IMR-90 (cell line): ENCODE measurements at regions not wholly inside any gene's neighbourhood (a gene's known extent, or its start where the extent isn't known, plus 50 kb on each side); places are given as distances from the start of the nearest gene placed in this dataset.

Experiments
- ATAC-seq: fragments of 200-7000 bp; cut with Tn5 transposase; 2 replicates; pipeline ENCODE4 v1.9.1; 2020; ENCODE audit warnings: low read depth, mild to moderate bottlenecking, moderate library complexity
- BruUV-seq: library from RNA; stranded (reverse); fragments of 400-500 nt; replicated peaks from 2 replicates; lab custom pipeline; 2021; lab: Mats Ljungman, UMichigan
- CTCF ChIA-PET: fragments of 300-600 bp; formaldehyde crosslinking; extraction: SDS; loops from one replicate; lab custom pipeline; 2021; ENCODE audit warnings: antibody characterized with exemption; lab: Yijun Ruan, JAX
- POLR2A ChIA-PET: fragments of 300-600 bp; sonication (Branson Sonifier 250); formaldehyde crosslinking; loops from one replicate; lab custom pipeline; 2022; ENCODE audit warnings: antibody characterized with exemption; ENCODE audit not compliant: unreplicated experiment; lab: Charles Lee
- DNase-seq: peaks from one replicate; pipeline ENCODE4 v3.0.0; 2013
- H2AFZ ChIP-seq: replicated peaks from 2 replicates; pipeline ENCODE3; 2013; ENCODE audit warnings: low read length, mild to moderate bottlenecking; ENCODE audit not compliant: poor library complexity
- H2AK5ac ChIP-seq: 2 replicates; pipeline ENCODE4 v1.6.1; 2013; ENCODE audit warnings: low read depth, low read length, inconsistent platforms
- H2AK9ac ChIP-seq: replicated peaks from 2 replicates; pipeline ENCODE3; 2013; ENCODE audit warnings: mild to moderate bottlenecking, low read depth, low read length, moderate library complexity; ENCODE audit not compliant: poor library complexity
- H2BK120ac ChIP-seq: 2 replicates; pipeline ENCODE4 v1.6.1; 2013; ENCODE audit warnings: low read depth, low read length, inconsistent platforms
- H2BK15ac ChIP-seq: 3 replicates; pipeline ENCODE4 v1.6.1; 2013; ENCODE audit warnings: low read depth, low read length, inconsistent platforms
- H2BK20ac ChIP-seq: 2 replicates; pipeline ENCODE4 v1.6.1; 2013; ENCODE audit warnings: low read depth, mild to moderate bottlenecking, inconsistent platforms, low read length, moderate library complexity
- H2BK5ac ChIP-seq: 2 replicates; pipeline ENCODE4 v1.6.1; 2013; ENCODE audit warnings: mild to moderate bottlenecking, low read depth, low read length, inconsistent platforms; ENCODE audit not compliant: poor library complexity, severe bottlenecking
- H3K14ac ChIP-seq: replicated peaks from 2 replicates; pipeline ENCODE4 v1.6.1; 2013; ENCODE audit warnings: low read depth, low read length, inconsistent platforms
- H3K18ac ChIP-seq: 2 replicates; pipeline ENCODE4 v1.6.1; 2013; ENCODE audit warnings: low read depth, low read length, control low read depth
- H3K23ac ChIP-seq: 2 replicates; pipeline ENCODE4 v1.6.1; 2013; ENCODE audit warnings: low read depth, low read length, inconsistent platforms
- H3K27ac ChIP-seq: 2 replicates; pipeline ENCODE4 v1.5.1; 2013; ENCODE audit warnings: mild to moderate bottlenecking, control low read depth, low read length; ENCODE audit not compliant: insufficient read depth
- H3K27me3 ChIP-seq: 2 replicates; pipeline ENCODE4 v1.6.1; 2013; ENCODE audit warnings: low read length; ENCODE audit not compliant: control insufficient read depth, insufficient read depth
- H3K36me3 ChIP-seq: 2 replicates; pipeline ENCODE4 v1.6.1; 2013; ENCODE audit warnings: low read length, mixed read lengths; ENCODE audit not compliant: control insufficient read depth, insufficient read depth
- H3K4ac ChIP-seq: 2 replicates; pipeline ENCODE4 v1.6.1; 2013; ENCODE audit warnings: low read depth, low read length, inconsistent platforms
- H3K4me1 ChIP-seq: 2 replicates; pipeline ENCODE4 v1.6.1; 2013; ENCODE audit warnings: low read length, mixed read lengths; ENCODE audit not compliant: control insufficient read depth, insufficient read depth
- H3K4me2 ChIP-seq: 2 replicates; pipeline ENCODE4 v1.6.1; 2013; ENCODE audit warnings: low read depth, mild to moderate bottlenecking, control low read depth, low read length, moderate library complexity
- H3K4me3 ChIP-seq: 2 replicates; pipeline ENCODE4 v1.5.1; 2013; ENCODE audit warnings: low read depth, mild to moderate bottlenecking, control low read depth, low read length, moderate library complexity; ENCODE audit not compliant: insufficient read depth
- H3K56ac ChIP-seq: 2 replicates; pipeline ENCODE4 v1.6.1; 2013; ENCODE audit warnings: low read length, inconsistent platforms; ENCODE audit not compliant: insufficient read depth; ENCODE audit errors: extremely low read depth
- H3K79me1 ChIP-seq, 2 experiments: 2 replicates each; pipeline ENCODE4 v1.6.1; 2013; ENCODE audit warnings: low read length in 2 of 2, inconsistent platforms in 1 of 2, low read depth in 1 of 2
- H3K9ac ChIP-seq: 2 replicates; pipeline ENCODE4 v1.6.1; 2013; ENCODE audit warnings: low read depth, low read length, control low read depth
- H3K9me1 ChIP-seq: 2 replicates; pipeline ENCODE4 v1.6.1; 2013; ENCODE audit warnings: low read length, inconsistent platforms; ENCODE audit not compliant: insufficient read depth
- H3K9me3 ChIP-seq: 2 replicates; pipeline ENCODE4 v1.6.1; 2013; ENCODE audit warnings: low read length; ENCODE audit not compliant: control insufficient read depth, insufficient read depth
- H4K20me1 ChIP-seq: 2 replicates; pipeline ENCODE4 v1.6.1; 2013; ENCODE audit warnings: low read length, inconsistent platforms; ENCODE audit not compliant: insufficient read depth
- H4K5ac ChIP-seq: 2 replicates; pipeline ENCODE4 v1.6.1; 2013; ENCODE audit warnings: mild to moderate bottlenecking, low read depth, low read length, control low read depth
- H4K8ac ChIP-seq, 2 experiments: 2 replicates each; pipeline ENCODE4 v1.6.1; 2013; ENCODE audit warnings: low read depth in 2 of 2, low read length in 2 of 2, control low read depth in 1 of 2, inconsistent platforms in 1 of 2
- H4K91ac ChIP-seq: 2 replicates; pipeline ENCODE4 v1.6.1; 2013; ENCODE audit warnings: low read depth, low read length, inconsistent platforms; ENCODE audit not compliant: insufficient read depth
- BHLHE40 ChIP-seq: fragments of 150-350 bp; IDR thresholded peaks from 2 replicates; pipeline ENCODE4 v1.6.1; 2016; ENCODE audit warnings: mild to moderate bottlenecking, low read depth, low read length
- CEBPB ChIP-seq: IDR thresholded peaks from 2 replicates; pipeline ENCODE4 v1.6.1; 2012; ENCODE audit warnings: low read depth, low read length, improper control_type of control experiment
- CTCF ChIP-seq: conservative IDR thresholded peaks from 2 replicates; pipeline ENCODE4 v1.5.1; 2012; ENCODE audit warnings: mild to moderate bottlenecking, low read depth, low read length, improper control_type of control experiment
- ELK1 ChIP-seq: fragments of 150-350 bp; IDR thresholded peaks from 2 replicates; pipeline ENCODE4 v1.6.1; 2016; ENCODE audit warnings: low read depth, mild to moderate bottlenecking, low read length, moderate library complexity, borderline replicate concordance
- FOS ChIP-seq: fragments of 150-350 bp; IDR thresholded peaks from 2 replicates; pipeline ENCODE4 v1.6.1; 2016; ENCODE audit warnings: low read depth, low read length
- MAFK ChIP-seq: IDR thresholded peaks from 2 replicates; pipeline ENCODE4 v1.6.1; 2012; ENCODE audit warnings: low read depth, low read length, improper control_type of control experiment
- MAZ ChIP-seq: IDR thresholded peaks from 2 replicates; pipeline ENCODE4 v1.6.1; 2012; ENCODE audit warnings: low read depth, mild to moderate bottlenecking, low read length, improper control_type of control experiment, moderate library complexity, borderline replicate concordance
- NFE2L2 ChIP-seq: fragments of 150-350 bp; IDR thresholded peaks from 2 replicates; pipeline ENCODE4 v1.6.1; 2016; ENCODE audit warnings: low read depth, mild to moderate bottlenecking, low read length
- POLR2A ChIP-seq: IDR thresholded peaks from 2 replicates; pipeline ENCODE4 v1.6.1; 2012; ENCODE audit warnings: mild to moderate bottlenecking, low read depth, low read length
- RCOR1 ChIP-seq: IDR thresholded peaks from 2 replicates; pipeline ENCODE4 v1.6.1; 2012; ENCODE audit warnings: mild to moderate bottlenecking, low read length, improper control_type of control experiment; ENCODE audit not compliant: insufficient replicate concordance
- RFX5 ChIP-seq: IDR thresholded peaks from 2 replicates; pipeline ENCODE4 v1.8.0; 2012; ENCODE audit warnings: low read depth, mild to moderate bottlenecking, low read length, moderate library complexity
- SMC3 ChIP-seq: fragments of 150-350 bp; IDR thresholded peaks from 2 replicates; pipeline ENCODE4 v1.6.1; 2016; ENCODE audit warnings: low read depth, mild to moderate bottlenecking, antibody characterized with exemption, low read length, moderate library complexity
- USF2 ChIP-seq: fragments of 150-350 bp; IDR thresholded peaks from 2 replicates; pipeline ENCODE4 v1.6.1; 2017; ENCODE audit warnings: mild to moderate bottlenecking, antibody characterized with exemption, low read length, low read depth
- WGBS, 2 experiments: methylation state at CpG; one replicate each; pipeline versions ENCODE4 v1.1.5 to v1.1.7; 2013; ENCODE audit warnings: missing lambda C conversion rate in 2 of 2; ENCODE audit not compliant: insufficient read length in 1 of 2; ENCODE audit errors: extremely low coverage in 2 of 2; 5-methylcytosine and 5-hydroxymethylcytosine counted together
- dilution Hi-C: fragments of 300-500 bp; cut with HindIII; formaldehyde crosslinking; loops from one replicate; pipeline ENCODE4 v1.14.3; 2018; ENCODE audit warnings: low sequenced_read_pairs; ENCODE audit not compliant: unreplicated experiment
- in situ Hi-C: fragments of 300-500 bp; cut with MboI; formaldehyde crosslinking; loops from 3 replicates; pipeline ENCODE4 v1.14.3; 2019; ENCODE audit warnings: low sequenced_read_pairs, inconsistent platforms, mixed read lengths
- intact Hi-C: fragments of 100-400 bp; cut with micrococcal nuclease; formaldehyde crosslinking; loops from 2 replicates; pipeline ENCODE4 v1.10.0; 2022

GRCh38 chr14:82055515-82056115, 522.0 kb upstream of the SEL1L start:
- no peak overlapping the region for H2BK15ac ChIP-seq
- no peak overlapping the region for H4K91ac ChIP-seq
- H3K9me3 ChIP-seq, result peaks cover 7% of the 10 kb centered on the region
- no peaks in the 10 kb centered on the region for H3K27me3 ChIP-seq
- H2AK5ac ChIP-seq, result no peak overlapping the region
- H3K4me2 ChIP-seq, result no peak overlapping the region
- no peaks in the 10 kb centered on the region for H3K4me1 ChIP-seq
- H3K23ac ChIP-seq, result no peak overlapping the region
- no peak overlapping the region for H3K9ac ChIP-seq
- CTCF ChIA-PET, result interaction anchor here (1.2 kb wide), 1 partner anchor 13 kb away, joined by 3 read pairs; no protein-coding TSS in a partner anchor
- no TSS peak for BruUV-seq
- intact Hi-C loops (no loop called here), dilution Hi-C loops (no loop called here), in situ Hi-C loops (no loop called here)
- POLR2A ChIA-PET, result no interaction called here
- H3K14ac ChIP-seq, result no peak overlapping the region
- WGBS, 2 experiments, result 60% methylated on average over 1 of the region's 1 CpG; no CpG with 5 or more reads in 1 of the 2 experiments
- no peak overlapping the region for H3K27ac ChIP-seq
- no peak overlapping the region for H3K18ac ChIP-seq
- DNase-seq, result no peak
- H2AK9ac ChIP-seq, result no peak overlapping the region
- no peak overlapping the region for H2AFZ ChIP-seq
- no peak for ATAC-seq
- no peak overlapping the region for H2BK5ac ChIP-seq
- no peak overlapping the region for H4K5ac ChIP-seq
- TF ChIP-seq CEBPB (no peak), RCOR1 (no peak), MAZ (no peak), MAFK (no peak), SMC3 (no peak), ELK1 (no peak), NFE2L2 (no peak), FOS (no peak), RFX5 (no peak), POLR2A (no peak), BHLHE40 (no peak), USF2 (no peak), CTCF (no peak)
- H4K20me1 ChIP-seq, result no peaks in the 10 kb centered on the region
- H2BK20ac ChIP-seq, result no peak overlapping the region
- H3K79me1 ChIP-seq, result no peaks in the 10 kb centered on the region
- no peak overlapping the region for H2BK120ac ChIP-seq
- no peaks in the 10 kb centered on the region for H3K36me3 ChIP-seq
- H3K4ac ChIP-seq, result no peak overlapping the region
- no peaks in the 10 kb centered on the region for H3K9me1 ChIP-seq
- H4K8ac ChIP-seq, result no peak overlapping the region
- H3K56ac ChIP-seq, result no peak overlapping the region
- H3K4me3 ChIP-seq, result no peak overlapping the region
